Esophagus squamous epithelium (tissue), 4 donors: ENCODE measurements at regions not wholly inside any gene's neighbourhood (a gene's known extent, or its start where the extent isn't known, plus 50 kb on each side); places are given as distances from the start of the nearest gene placed in this dataset.

ENCODE experiments used
- CTCF ChIP-seq, 6 experiments: fragments of 450-650 bp in 4 of 6; fragments of 200-600 bp in 2 of 6; sonication (generic) in 2 of 6; IDR thresholded peaks; one replicate each; pipeline ENCODE4 v1.5.1; 2016 to 2019; ENCODE audit warnings: antibody characterized with exemption in 6 of 6, mild to moderate bottlenecking in 4 of 6, moderate library complexity in 4 of 6
- POLR2A ChIP-seq, 4 donors: fragments of 450-650 bp; IDR thresholded peaks; one replicate each; pipeline ENCODE4 v1.6.1; 2017; ENCODE audit warnings: antibody characterized with exemption in 4 of 4, mild to moderate bottlenecking in 4 of 4, moderate library complexity in 3 of 4

DNA sequence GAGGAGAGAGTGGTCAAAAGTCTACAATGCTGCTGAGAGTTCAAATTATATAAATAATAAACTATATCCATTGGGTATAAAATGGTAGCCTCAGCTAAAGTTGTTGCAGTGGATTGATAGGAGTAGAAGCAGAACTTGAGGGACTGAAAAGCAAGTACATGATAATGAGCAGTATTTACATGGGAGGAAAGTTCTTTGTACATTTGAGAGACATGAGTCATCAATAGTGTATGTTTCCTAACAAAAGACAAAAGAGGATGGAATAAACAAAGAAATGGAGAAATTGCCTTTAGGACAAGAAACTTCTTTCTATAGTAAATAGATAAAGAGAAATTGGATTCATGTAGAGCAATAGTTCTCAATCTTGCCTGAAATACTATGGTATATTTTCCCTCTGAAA is 110.0 kb upstream of the PLSCR5 start:
- TF ChIP-seq CTCF (IDR thresholded peaks at IDR 0.05): no peak
- no peak for TF ChIP-seq POLR2A (IDR thresholded peaks at IDR 0.05)
